ENCODE measurements at regions not wholly inside any gene's neighbourhood (a gene's known extent, or its start where the extent isn't known, plus 50 kb on each side); places are given as distances from the start of the nearest gene placed in this dataset.

DNA sequence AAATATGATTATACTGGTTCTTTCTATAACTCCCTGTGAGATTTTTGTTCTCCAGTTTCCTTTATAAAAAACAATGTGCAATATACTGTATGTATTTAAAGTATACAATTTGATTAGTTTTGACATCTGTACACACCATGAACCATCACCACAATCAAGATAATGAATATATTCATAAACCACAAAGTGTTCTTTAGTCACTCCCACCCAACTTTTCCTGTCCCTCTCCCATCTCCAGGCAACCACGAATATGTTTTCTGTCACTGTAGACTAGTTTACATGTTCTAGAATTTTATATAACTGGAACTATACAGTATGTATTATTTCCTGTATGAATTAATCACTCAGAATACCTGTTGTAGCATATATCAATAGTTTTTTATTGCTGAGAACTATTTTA is 177.0 kb upstream of the MBNL1 start:
- Histone ChIP-seq H4K5ac (ENCODE audit: insufficient read length, low read depth, low read length) (no peak overlapping the region), H2BK120ac (replicated peaks; ENCODE audit: low read depth, low read length) (no peak overlapping the region), H3K4me3 (ENCODE audit: extremely low read depth in 1 of 4, insufficient read depth in 2 of 4, low read depth in 3 of 4, low read length in 4 of 4) (no peak overlapping the region), H3K18ac (ENCODE audit: extremely low read depth, low read length) (no peak overlapping the region), H3K79me2 (ENCODE audit: control insufficient read depth in 1 of 2, insufficient read depth in 2 of 2, low read length in 2 of 2) (no peaks in the 10 kb centered on the region), H3K14ac (ENCODE audit: insufficient read length) (no peak overlapping the region), H4K91ac (replicated peaks; ENCODE audit: insufficient read length, low read length) (no peak overlapping the region), H3K4me1 (replicated peaks in 1 of 4; ENCODE audit: control insufficient read depth in 3 of 4, insufficient read depth in 4 of 4, low read length in 3 of 4) (no peaks in the 10 kb centered on the region), H3K56ac (replicated peaks; ENCODE audit: insufficient read length, low read depth, low read length) (no peak overlapping the region), H2AK5ac (ENCODE audit: low read depth, low read length) (no peak overlapping the region), H3K9me3 (ENCODE audit: insufficient read depth in 2 of 2, low read depth in 1 of 2, low read length in 1 of 2) (no peaks in the 10 kb centered on the region), H2BK5ac (ENCODE audit: low read depth, low read length) (no peak overlapping the region), H3K4me2 (ENCODE audit: insufficient read depth in 1 of 2, low read depth in 2 of 2, low read length in 2 of 2) (no peak overlapping the region), H3K79me1 (ENCODE audit: low read depth, low read length) (no peaks in the 10 kb centered on the region), H4K20me1 (replicated peaks in 1 of 2; ENCODE audit: control insufficient read depth in 1 of 2, insufficient read depth in 2 of 2, low read length in 2 of 2) (no peaks in the 10 kb centered on the region), H3K27ac (ENCODE audit: low read depth, low read length) (no peak overlapping the region), H4K8ac (ENCODE audit: extremely low read depth, insufficient read depth, low read length) (no peak overlapping the region), H2AFZ (ENCODE audit: low read length) (no peak overlapping the region), H2BK15ac (ENCODE audit: low read length) (no peak overlapping the region), H3K36me3 (ENCODE audit: control insufficient read depth in 2 of 4, insufficient read depth in 4 of 4, low read length in 3 of 4) (no peaks in the 10 kb centered on the region), H3K27me3 (replicated peaks in 1 of 4; ENCODE audit: control insufficient read depth in 3 of 4, extremely low read depth in 1 of 4, insufficient read depth in 3 of 4, low read length in 3 of 4) (no peaks in the 10 kb centered on the region), H3K9ac (replicated peaks in 1 of 4; ENCODE audit: extremely low read depth in 1 of 4, low read depth in 3 of 4, low read length in 3 of 4) (no peak overlapping the region), H2BK12ac (ENCODE audit: low read depth, low read length) (no peak overlapping the region), H3K23ac (ENCODE audit: insufficient read length) (no peak overlapping the region), H2BK20ac (ENCODE audit: low read length) (no peak overlapping the region), H3K4ac (replicated peaks; ENCODE audit: insufficient read length, low read depth, low read length) (no peak overlapping the region), H3K23me2 (ENCODE audit: low read depth, low read length) (no peaks in the 10 kb centered on the region)
- 95% methylated on average over 1 of the region's 1 CpG; no CpG with 5 or more reads in 1 of the 2 experiments for WGBS, 2 experiments (ENCODE audit: extremely low coverage in 1 of 2, insufficient coverage in 1 of 2, insufficient read length in 1 of 2, insufficient replicate concordance in 2 of 2, low coverage in 1 of 2, low lambda C conversion rate in 2 of 2, missing lambda C conversion rate in 1 of 2)
- FAIRE-seq: no peak
- DNase-seq (ENCODE audit: low read depth in 1 of 2, low spot score in 2 of 2): no peak
- ChIA-PET CTCF (ENCODE audit: partially characterized antibody) (interaction anchor here (1.4 kb wide), 1 partner anchor 20 kb away, joined by 10 read pairs; no protein-coding TSS in a partner anchor), POLR2A (ENCODE audit: partially characterized antibody) (no interaction called here)
- TF ChIP-seq EZH2 (IDR thresholded peaks at IDR 0.05; ENCODE audit: low read depth, low read length, severe bottlenecking) (no peak), RFX5 (IDR thresholded peaks at IDR 0.05; ENCODE audit: borderline replicate concordance, low read depth, low read length) (no peak), KDM4A (IDR thresholded peaks at IDR 0.05; ENCODE audit: low read depth, low read length, severe bottlenecking) (no peak), TEAD4 (IDR thresholded peaks at IDR 0.05; ENCODE audit: low read depth, low read length) (no peak), PHF8 (conservative IDR thresholded peaks at IDR 0.05; ENCODE audit: low read depth, low read length) (no peak), SRF (IDR thresholded peaks at IDR 0.05; ENCODE audit: low read depth, low read length) (no peak), CBX8 (IDR thresholded peaks at IDR 0.05; ENCODE audit: borderline replicate concordance, low read depth, low read length) (no peak), HDAC6 (IDR thresholded peaks at IDR 0.05; ENCODE audit: low read depth, low read length) (no peak), MAFK (IDR thresholded peaks at IDR 0.05; ENCODE audit: low read depth, low read length) (no peak), KDM5A (IDR thresholded peaks at IDR 0.05; ENCODE audit: low read length) (no peak), KDM1A (IDR thresholded peaks at IDR 0.05; ENCODE audit: borderline replicate concordance, low read length) (no peak), JUN (IDR thresholded peaks at IDR 0.05; ENCODE audit: low read depth, low read length) (no peak), ASH2L (IDR thresholded peaks at IDR 0.05; ENCODE audit: low read length) (no peak)
- TF ChIP-seq, protein P1, sequence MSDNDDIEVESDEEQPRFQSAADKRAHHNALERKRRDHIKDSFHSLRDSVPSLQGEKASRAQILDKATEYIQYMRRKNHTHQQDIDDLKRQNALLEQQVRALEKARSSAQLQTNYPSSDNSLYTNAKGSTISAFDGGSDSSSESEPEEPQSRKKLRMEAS (IDR thresholded peaks at IDR 0.05): no peak
